Astrocyte of the spinal cord (primary cell): ENCODE measurements at regions not wholly inside any gene's neighbourhood (a gene's known extent, or its start where the extent isn't known, plus 50 kb on each side); places are given as distances from the start of the nearest gene placed in this dataset.
A peak's percentile ranks its signal among the peaks of the same experiment; 100 is the strongest.

Experiments
- DNase-seq: peaks from one replicate; pipeline ENCODE4 v3.0.0; 2011; ENCODE audit warnings: low read depth, low spot score
- H3K4me3 ChIP-seq: 2 replicates; pipeline ENCODE4 v1.5.1; 2011; ENCODE audit warnings: low read depth, mild to moderate bottlenecking, low read length, moderate library complexity
- in situ Hi-C: cut with HindIII; loops from 2 replicates; pipeline ENCODE4 v1.10.0; 2017; ENCODE audit warnings: low sequenced_read_pairs
- TF ChIP-seq, protein P1 (sequence below): IDR thresholded peaks from 2 replicates; pipeline ENCODE4 v1.5.1; 2012; ENCODE audit warnings: low read depth, mild to moderate bottlenecking, low read length, inconsistent platforms

DNA sequence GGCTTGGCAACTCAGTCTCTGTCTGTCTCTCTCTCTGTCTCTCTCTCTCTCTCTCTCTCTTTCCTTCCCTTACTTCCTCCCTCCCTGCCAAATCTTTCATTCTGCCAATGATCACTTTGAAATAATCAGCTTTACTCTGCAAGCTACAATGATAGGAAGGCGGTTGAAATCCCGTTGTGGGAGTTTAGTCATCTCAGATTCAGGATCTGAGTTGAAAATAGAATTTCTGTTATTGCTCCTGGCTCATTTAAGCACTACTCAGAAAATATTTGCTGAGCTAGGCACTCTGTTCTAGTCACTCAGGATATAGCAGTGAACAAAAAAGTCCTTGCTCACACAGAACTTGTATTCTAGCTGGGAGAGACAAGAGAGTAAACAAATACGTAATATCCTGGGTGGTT lies 56.3 kb upstream of the DCTD start:
- in situ Hi-C loops = no loop called here
- peak; percentile 10 for DNase-seq
- H3K4me3 ChIP-seq = no peak overlapping the region
- TF ChIP-seq, protein P1, sequence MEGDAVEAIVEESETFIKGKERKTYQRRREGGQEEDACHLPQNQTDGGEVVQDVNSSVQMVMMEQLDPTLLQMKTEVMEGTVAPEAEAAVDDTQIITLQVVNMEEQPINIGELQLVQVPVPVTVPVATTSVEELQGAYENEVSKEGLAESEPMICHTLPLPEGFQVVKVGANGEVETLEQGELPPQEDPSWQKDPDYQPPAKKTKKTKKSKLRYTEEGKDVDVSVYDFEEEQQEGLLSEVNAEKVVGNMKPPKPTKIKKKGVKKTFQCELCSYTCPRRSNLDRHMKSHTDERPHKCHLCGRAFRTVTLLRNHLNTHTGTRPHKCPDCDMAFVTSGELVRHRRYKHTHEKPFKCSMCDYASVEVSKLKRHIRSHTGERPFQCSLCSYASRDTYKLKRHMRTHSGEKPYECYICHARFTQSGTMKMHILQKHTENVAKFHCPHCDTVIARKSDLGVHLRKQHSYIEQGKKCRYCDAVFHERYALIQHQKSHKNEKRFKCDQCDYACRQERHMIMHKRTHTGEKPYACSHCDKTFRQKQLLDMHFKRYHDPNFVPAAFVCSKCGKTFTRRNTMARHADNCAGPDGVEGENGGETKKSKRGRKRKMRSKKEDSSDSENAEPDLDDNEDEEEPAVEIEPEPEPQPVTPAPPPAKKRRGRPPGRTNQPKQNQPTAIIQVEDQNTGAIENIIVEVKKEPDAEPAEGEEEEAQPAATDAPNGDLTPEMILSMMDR = no peak

DNA sequence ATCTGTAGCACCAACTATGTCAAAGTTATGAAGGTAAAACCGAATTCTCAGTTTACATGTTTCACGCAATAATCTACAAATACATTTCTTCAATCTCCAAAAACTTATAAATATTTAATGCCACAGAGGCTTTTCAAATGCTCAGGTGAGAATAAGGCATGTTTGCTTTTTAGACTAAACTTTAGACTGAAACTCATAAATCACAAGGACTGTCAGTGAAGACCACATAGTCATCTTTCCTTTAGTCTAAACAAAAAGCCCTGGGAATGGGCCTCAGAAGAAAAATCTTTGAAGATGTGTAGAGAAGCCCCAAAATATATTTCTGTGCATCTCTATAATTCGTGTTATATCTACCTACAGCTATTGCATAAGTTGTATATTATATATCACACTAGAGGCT lies 54.5 kb upstream of the DCTD start:
- no peak for DNase-seq
- TF ChIP-seq, protein P1 = no peak
- H3K4me3 ChIP-seq = no peak overlapping the region
- in situ Hi-C loops = no loop called here

DNA sequence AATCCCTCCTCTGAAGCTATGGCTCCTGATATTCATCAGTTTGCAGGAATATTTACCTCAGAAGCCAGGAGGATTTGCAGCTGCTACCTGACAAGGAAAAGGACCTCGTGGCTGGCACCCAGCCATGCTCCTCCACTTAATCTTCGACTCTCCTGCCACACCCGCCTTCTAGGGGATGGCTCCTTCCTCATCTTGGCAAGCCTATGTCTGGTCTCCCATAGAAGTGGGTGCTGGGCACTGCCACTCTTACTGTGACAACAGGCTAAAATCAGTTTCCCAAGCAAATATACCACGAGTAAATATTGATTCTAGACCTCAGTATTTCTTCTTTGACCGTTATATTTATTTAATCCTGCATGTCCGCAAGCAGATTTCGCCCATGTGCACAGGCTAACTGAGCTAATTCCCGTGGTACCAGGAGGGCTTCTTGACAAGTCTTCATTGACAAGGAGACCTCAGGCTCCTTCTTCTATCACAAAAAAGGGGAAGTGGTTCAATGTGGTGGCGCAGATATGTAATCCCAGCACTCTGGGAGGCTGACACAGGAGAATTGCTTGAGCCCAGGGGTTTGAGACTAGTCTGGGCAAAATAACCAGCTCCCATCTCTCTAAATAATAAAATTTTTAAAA lies 52.6 kb upstream of the DCTD start:
- H3K4me3 ChIP-seq = no peak overlapping the region
- TF ChIP-seq, protein P1 = no peak
- no peak for DNase-seq
- in situ Hi-C loops = no loop called here

DNA sequence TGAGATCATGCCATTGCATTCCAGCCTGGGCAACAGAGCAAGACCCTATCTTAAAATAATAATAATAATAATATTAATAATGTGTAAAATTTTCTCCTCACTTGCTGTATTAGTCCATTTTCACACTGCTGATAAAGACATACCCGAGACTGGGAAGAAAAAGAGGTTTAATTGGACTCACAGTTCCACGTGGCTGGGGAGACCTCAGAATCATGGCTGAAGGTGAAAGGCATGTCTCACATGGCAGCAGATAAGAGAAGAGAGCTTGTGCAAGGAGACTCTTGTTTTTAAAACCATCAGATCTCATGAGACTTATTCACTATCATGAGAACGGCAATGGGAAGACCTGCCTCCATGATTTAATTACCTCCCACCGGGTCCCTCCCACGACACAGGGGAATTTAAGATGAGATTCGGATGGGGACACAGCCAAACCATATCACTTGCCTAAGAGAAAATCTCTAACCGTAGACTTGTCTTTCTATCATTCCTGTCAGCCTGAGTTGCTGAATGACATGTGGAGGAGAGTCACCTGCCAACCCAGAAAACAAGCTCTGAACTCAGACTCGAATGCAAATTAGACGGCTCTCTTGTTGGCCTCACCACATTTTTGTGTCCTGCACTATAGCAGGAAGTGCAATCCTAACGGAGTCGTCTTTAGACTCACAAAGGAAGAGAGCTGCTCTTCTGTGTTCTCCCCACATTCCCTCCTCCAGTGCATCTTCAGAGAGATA lies 51.9 kb upstream of the DCTD start:
- TF ChIP-seq, protein P1 = no peak
- DNase-seq = no peak
- H3K4me3 ChIP-seq = no peak overlapping the region
- in situ Hi-C loops = no loop called here

DNA sequence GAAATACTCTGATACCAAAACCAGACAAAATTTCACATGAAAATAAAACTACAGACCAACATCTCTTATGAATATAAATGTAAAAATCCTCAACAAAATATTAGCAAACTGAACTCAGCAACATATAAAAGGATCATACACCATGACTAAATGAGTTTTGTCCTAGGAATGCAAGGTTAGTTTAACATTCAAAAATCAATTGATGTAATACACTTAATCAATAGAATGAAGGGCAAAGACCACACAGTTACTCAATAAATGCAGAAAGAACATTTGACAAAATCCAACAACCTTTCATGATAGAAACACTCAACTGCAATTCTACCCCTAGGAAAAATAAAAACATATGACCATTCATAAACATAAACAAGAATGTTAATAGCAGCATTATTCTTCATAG lies 50.2 kb upstream of the DCTD start:
- H3K4me3 ChIP-seq = no peak overlapping the region
- DNase-seq = no peak
- in situ Hi-C loops = no loop called here
- TF ChIP-seq, protein P1 = no peak
